ENCODE measurements at regions not wholly inside any gene's neighbourhood (a gene's known extent, or its start where the extent isn't known, plus 50 kb on each side); places are given as distances from the start of the nearest gene placed in this dataset.

DNA sequence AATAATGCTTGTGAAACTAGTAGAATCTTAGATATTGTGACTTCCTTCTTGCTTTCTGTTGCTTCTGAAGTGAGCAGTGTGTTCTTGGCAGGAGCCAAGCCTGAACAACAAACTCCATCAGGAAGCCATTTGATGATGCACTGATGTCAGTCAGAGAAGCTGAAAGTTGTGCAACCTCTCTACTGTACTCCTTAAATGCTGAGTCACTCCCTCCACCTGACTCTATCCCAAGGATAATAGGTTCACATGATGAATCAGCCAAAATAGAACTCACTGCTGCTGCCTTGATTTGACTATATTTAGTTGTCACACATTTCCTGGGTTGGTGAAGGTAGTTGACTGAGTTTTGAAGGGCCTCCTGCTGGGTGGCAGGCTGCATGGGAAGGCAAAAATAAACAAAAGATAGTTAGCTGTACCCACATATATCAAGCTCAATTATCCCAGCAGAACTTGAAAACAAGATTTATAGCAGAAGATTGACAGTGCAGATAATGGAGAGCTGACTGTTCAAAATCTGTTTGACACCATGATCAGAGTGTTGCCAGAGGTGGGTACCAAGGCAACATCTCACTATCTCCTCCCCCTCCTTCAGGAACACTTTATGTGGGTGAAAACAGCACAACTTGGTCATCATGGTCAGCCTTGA is 328.4 kb upstream of the DPH6 start:
- peak; percentile 97 for DNase-seq (ENCODE audit: low read depth)
- FAIRE-seq, result peak; percentile 96
- Histone ChIP-seq H3K27me3 (ENCODE audit: control insufficient read depth, insufficient read depth, low read length) (no peaks in the 10 kb centered on the region), H3K4me3 (ENCODE audit: low read depth, low read length) (no peak overlapping the region), H3K36me3 (ENCODE audit: control insufficient read depth, insufficient read depth, low read length) (no peaks in the 10 kb centered on the region)
- TF ChIP-seq, protein P1, sequence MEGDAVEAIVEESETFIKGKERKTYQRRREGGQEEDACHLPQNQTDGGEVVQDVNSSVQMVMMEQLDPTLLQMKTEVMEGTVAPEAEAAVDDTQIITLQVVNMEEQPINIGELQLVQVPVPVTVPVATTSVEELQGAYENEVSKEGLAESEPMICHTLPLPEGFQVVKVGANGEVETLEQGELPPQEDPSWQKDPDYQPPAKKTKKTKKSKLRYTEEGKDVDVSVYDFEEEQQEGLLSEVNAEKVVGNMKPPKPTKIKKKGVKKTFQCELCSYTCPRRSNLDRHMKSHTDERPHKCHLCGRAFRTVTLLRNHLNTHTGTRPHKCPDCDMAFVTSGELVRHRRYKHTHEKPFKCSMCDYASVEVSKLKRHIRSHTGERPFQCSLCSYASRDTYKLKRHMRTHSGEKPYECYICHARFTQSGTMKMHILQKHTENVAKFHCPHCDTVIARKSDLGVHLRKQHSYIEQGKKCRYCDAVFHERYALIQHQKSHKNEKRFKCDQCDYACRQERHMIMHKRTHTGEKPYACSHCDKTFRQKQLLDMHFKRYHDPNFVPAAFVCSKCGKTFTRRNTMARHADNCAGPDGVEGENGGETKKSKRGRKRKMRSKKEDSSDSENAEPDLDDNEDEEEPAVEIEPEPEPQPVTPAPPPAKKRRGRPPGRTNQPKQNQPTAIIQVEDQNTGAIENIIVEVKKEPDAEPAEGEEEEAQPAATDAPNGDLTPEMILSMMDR (IDR thresholded peaks at IDR 0.05; ENCODE audit: insufficient read depth, low read length, severe bottlenecking), result no peak

DNA sequence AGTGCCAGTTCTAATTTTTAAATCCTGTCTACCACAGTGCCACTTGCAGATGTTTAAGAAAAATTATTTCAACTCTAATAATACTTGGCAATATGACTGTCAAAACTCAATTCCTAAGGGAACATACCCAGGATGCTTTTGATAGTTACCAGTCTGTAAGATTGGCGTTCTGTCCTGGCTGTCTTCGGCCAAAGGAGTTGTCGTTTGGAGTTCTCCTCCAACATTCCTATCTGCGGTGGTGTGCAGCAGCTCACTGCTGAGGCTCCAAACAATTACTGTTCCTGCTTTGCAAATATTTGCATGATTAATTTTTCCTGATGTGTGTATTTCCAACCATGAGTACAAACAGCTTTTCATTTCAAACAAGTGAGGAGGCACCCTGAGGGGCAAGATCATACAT is 330.8 kb upstream of the DPH6 start:
- FAIRE-seq (no peak), DNase-seq (ENCODE audit: low read depth) (no peak)
- Histone ChIP-seq H3K27me3 (ENCODE audit: control insufficient read depth, insufficient read depth, low read length) (no peaks in the 10 kb centered on the region), H3K36me3 (ENCODE audit: control insufficient read depth, insufficient read depth, low read length) (no peaks in the 10 kb centered on the region), H3K4me3 (ENCODE audit: low read depth, low read length) (no peak overlapping the region)
- TF ChIP-seq, protein P1 (IDR thresholded peaks at IDR 0.05; ENCODE audit: insufficient read depth, low read length, severe bottlenecking), result no peak

DNA sequence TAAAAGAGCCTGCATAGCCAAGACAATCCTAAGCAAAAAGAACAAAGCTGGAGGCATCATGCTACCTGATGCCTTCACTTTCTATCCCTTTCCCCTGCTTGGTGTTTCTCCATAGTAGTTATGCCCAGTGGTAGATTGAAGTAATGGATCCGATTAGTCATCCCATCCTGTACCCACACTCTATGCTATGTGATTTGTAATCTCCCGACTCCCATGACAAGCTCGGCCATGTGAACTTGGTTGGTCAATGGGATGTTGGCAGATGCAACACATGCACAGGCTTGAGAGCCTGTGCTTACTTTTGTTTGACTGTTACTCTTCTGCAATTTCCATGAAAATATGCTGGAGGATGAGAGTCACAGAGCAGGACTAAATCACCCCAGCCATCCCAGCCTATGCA is 334.9 kb upstream of the DPH6 start:
- FAIRE-seq (peak; percentile 47), DNase-seq (ENCODE audit: low read depth) (peak; percentile 97)
- TF ChIP-seq, protein P1 (IDR thresholded peaks at IDR 0.05; ENCODE audit: insufficient read depth, low read length, severe bottlenecking), result no peak
- Histone ChIP-seq H3K4me3 (ENCODE audit: low read depth, low read length) (no peak overlapping the region), H3K27me3 (ENCODE audit: control insufficient read depth, insufficient read depth, low read length) (no peaks in the 10 kb centered on the region), H3K36me3 (ENCODE audit: control insufficient read depth, insufficient read depth, low read length) (no peaks in the 10 kb centered on the region)

DNA sequence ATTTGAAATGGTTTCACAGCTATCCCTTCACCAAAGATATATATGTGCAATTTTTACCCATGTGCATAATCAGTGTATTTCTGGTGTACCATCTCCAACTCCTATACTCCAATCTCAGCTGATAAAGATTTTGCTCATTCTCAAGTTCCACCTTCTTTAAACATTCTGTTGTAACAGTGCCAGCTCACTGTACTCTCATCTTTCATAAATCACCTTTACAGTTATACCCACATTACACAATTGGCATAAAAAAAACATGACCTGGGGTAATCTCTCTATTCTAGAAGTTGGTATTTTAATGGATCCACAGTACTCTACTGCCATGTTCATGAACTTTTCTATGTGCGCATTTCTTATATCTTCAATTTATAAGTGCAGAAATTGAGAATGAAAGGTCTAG is 339.9 kb upstream of the DPH6 start:
- DNase-seq (ENCODE audit: low read depth), result peak; percentile 83

DNA sequence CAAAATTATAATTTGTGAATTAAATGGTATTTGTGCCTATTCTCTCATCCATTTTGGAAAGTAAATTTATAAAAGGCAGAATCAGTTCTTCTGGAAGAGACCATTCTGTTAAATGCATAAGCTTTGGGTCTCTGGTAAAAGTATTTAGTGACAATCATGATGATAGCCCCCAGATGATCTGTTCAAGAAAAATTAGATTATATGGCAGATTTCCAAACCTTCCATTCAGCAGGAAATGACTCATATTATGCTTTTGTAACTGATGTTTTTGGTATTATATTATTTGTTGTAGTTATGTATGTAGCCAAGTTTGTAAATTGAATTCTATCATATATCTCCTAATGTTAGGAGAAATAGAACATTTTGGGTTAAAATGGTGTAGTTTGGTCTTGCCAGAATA is 340.8 kb upstream of the DPH6 start:
- no peak overlapping the region for H3K4me3 ChIP-seq (ENCODE audit: low read depth, low read length)
- FAIRE-seq, result no peak
- H3K36me3 ChIP-seq (ENCODE audit: control insufficient read depth, insufficient read depth, low read length), result no peaks in the 10 kb centered on the region
- TF ChIP-seq, protein P1 (IDR thresholded peaks at IDR 0.05; ENCODE audit: insufficient read depth, low read length, severe bottlenecking), result no peak
- H3K27me3 ChIP-seq (ENCODE audit: control insufficient read depth, insufficient read depth, low read length), result no peaks in the 10 kb centered on the region
- peak; percentile 73 for DNase-seq (ENCODE audit: low read depth)

More for the DNA sequence above, 339.9 kb upstream of the DPH6 start:
- Histone ChIP-seq H3K36me3 (ENCODE audit: control insufficient read depth, insufficient read depth, low read length) (no peaks in the 10 kb centered on the region), H3K27me3 (ENCODE audit: control insufficient read depth, insufficient read depth, low read length) (no peaks in the 10 kb centered on the region), H3K4me3 (ENCODE audit: low read depth, low read length) (no peak overlapping the region)
- FAIRE-seq, result no peak
- TF ChIP-seq, protein P1 (IDR thresholded peaks at IDR 0.05; ENCODE audit: insufficient read depth, low read length, severe bottlenecking), result no peak

DNA sequence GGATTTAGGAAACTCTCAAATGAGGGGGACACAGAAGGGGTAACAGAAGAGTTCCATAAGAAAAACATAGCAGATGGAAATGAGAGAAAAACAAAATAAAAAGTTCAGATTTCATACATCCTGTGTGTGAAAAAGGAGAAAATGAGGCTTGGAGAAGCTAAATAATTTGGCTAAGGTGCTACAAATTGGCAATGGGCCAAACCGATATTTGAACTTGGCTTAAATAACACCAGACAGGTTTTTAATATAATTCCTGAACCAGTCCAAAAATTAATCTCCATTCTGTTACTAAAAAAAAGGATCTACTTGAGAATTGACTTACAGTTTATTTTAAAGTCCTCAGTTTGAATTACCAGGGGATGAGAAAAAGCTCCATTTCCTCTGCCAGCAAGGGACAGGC is 342.9 kb upstream of the DPH6 start:
- no peaks in the 10 kb centered on the region for H3K36me3 ChIP-seq (ENCODE audit: control insufficient read depth, insufficient read depth, low read length)
- H3K27me3 ChIP-seq (ENCODE audit: control insufficient read depth, insufficient read depth, low read length), result no peaks in the 10 kb centered on the region
- TF ChIP-seq, protein P1 (IDR thresholded peaks at IDR 0.05; ENCODE audit: insufficient read depth, low read length, severe bottlenecking), result no peak
- FAIRE-seq (no peak), DNase-seq (ENCODE audit: low read depth) (no peak)
- H3K4me3 ChIP-seq (ENCODE audit: low read depth, low read length), result no peak overlapping the region
